EH (cell line): ENCODE measurements at regions not wholly inside any gene's neighbourhood (a gene's known extent, or its start where the extent isn't known, plus 50 kb on each side); places are given as distances from the start of the nearest gene placed in this dataset.
"Not testable (repeated sequence)": the region's sequence is repeated elsewhere in the genome, so short reads cannot be mapped to it uniquely, and the experiment has no call there.

Experiments used
- DNase-seq: peaks from one replicate; pipeline ENCODE4 v3.0.0-alpha.2; 2015; ENCODE audit warnings: low read depth

DNA sequence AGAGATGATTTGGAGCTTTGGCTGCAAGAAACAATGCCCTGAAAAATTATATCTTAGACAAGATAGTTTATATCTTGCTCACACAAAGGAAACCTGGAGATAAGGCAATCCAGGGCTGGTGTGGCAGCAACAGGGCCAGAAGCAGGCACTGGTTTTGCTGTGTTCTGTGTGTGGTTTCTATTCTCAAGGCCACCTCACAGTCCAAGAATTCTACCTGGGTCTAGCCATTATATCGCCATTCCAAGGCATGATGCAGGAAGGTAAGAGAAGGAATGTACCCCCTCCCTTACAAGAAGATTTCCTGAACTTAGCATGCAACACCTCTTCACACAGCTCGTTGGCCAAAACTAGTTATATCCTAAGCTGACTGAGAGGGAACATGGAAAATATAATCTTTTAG is 74.5 kb upstream of the MEGF10 start:
- no peak for DNase-seq

DNA sequence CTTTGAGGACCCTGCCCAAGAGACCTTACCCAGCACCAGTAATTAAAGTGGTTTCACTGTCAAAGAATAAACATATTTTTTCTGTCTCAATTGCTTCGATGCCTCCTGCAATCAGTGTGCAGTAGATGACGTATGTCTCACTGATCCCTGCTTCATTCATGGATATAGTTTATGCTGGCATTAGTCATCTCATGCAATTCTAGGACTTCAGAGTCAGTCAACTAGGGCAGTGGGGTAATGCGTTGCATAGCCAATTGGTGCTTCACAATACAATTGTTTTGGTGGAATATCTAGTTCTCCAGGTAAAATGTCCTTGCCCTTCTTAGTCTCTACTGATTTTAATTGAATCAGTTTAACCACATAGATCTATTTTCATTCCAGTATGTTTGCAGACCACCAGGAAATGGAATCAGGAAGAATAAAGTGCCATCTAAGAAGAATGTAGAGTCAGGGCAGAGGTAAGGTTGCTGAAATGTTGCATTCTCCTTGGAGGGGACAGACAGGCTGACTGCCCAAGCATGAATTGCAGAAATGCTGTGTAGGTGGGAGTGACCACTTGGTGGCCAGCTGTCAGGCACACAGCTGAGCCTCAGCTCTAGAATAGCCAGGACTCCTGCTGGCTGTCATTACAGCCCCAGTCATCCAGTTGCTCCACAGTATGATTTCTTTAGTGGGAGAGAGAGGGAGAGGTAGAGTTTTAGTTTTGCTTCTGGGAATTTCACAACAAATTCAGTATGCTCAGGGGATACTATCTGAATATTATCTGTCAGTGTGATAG is 73.5 kb upstream of the MEGF10 start:
- DNase-seq: no peak

- not testable (repeated sequence) for DNase-seq
Observed at GRCh38 chr5:127221936-127222335, 68.7 kb upstream of the MEGF10 start.

GRCh38 chr5:127222571-127223156 is 67.9 kb upstream of the MEGF10 start:
- not testable (repeated sequence) for DNase-seq

- no peak for DNase-seq
Observed at GRCh38 chr5:127223256-127223974, 67.2 kb upstream of the MEGF10 start.

DNA sequence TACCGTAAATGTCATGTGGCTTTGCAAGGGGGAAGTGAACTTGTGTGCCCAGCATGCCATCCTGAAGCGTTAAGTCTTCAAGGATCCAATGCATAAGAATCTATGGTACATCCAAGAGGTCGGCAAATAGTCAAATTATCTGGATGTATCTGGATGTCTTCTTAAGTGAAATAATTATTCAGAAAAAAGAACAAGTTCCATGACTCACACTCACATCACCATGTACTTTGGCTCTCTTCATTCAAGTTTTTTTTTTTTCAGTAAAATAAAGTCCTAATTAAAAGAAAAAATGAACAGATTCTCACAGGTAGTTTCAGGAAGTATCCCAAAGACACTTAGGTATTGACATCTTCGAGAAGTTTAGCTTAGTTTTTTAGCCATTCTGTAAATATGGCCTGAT is 62.7 kb upstream of the MEGF10 start:
- no peak for DNase-seq

DNA sequence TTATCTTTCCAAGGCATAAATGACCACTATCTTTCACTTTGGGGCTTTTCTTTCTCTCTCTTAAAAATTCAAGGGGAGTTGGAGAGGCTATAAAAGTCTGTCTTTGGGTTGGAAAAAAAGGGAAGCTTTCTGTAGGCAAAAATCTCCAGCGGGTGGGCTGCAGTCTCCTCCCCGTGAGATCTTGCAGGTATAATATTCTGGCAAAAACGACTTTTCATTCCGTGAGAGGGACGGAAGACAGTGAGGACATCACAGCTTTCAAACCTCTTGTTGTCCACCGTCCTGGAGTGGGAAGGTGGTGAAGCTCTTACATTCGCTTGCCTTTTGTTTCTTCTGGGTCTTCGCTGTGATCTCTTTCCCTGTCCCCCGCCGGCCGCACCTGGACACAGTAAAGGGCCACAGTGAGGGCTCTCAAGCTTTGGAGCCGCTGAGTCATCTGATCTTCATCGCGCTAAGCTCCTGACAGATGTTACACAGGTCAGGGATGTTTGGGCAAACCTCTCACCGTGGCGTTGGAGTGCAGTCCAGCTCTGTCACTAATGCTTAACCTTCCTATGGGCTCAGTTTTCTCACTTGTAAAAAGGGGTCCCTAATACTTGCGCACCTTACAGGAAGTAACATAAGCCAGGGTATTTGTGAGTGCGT is 61.9 kb upstream of the MEGF10 start:
- DNase-seq: no peak

- peak; percentile 31 for DNase-seq
Observed at GRCh38 chr5:127229185-127229889, 61.3 kb upstream of the MEGF10 start.

DNA sequence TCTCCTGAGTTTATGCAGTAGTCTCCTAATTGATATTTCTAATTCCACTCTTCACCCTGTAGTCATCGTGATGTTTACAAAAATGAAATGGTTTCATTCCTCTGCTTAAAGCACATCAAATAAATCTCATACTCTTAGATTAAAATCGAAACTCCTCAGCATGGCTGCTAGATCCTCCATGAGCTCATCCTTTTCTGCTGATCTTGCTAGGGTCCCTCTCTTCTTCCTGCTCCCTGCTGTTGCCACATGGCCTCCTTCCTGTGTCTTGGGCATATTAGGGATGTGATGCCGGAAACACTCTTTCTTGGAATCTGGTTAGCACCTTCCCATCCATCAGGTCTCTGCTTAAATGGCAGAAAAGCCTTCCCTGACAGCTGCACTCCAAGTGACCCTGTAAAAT is 59.5 kb upstream of the MEGF10 start:
- DNase-seq: no peak

GRCh38 chr5:127233590-127233989 is 57.0 kb upstream of the MEGF10 start:
- DNase-seq: no peak

DNA sequence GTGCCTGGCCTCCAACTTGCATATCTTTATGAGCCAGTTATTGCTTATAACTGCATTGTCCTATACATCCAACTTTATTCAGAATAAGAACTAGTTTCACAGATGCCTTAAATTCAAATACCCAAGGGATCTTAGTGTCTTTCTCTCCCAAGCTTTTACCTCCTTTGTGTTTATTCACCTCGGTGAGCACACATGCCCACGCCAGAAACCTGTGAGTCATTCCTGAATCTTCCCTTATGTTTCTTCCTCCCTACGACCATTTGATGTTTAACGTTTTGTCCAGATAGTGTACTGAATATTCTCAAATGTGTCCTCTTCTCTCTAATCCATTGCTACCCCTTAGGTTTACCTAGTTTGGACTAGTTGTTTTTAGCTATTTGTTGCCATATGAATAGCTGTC is 55.5 kb upstream of the MEGF10 start:
- no peak for DNase-seq

DNA sequence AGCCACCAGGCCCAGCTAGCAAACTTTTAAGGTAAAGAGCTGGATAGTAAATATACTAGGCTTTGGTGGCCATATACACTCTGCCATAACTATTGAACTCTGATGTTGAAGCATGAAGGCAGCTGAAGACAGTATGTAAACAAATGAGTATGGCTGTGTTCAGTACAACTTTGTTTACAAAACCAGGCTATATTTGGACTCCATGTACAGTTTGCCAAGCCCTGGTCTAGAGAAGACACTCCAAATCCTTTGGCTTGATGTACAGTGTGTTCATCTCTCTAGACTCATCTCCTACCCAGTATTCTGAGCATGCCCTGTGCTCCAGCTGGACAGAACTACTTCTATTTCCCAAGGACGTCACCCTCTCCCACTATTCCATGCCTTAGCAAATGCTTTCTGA is 54.3 kb upstream of the MEGF10 start:
- no peak for DNase-seq
